Stomach (tissue), 4 donors: ENCODE measurements at regions not wholly inside any gene's neighbourhood (a gene's known extent, or its start where the extent isn't known, plus 50 kb on each side); places are given as distances from the start of the nearest gene placed in this dataset.

ENCODE experiments used
- CTCF ChIP-seq, 7 experiments: fragments of 450-650 bp in 4 of 7; fragments of 200-600 bp in 3 of 7; sonication (generic) in 3 of 7; IDR thresholded peaks; one replicate each; pipeline ENCODE4 v1.5.1; 2016 to 2019; ENCODE audit warnings: antibody characterized with exemption in 7 of 7, control low read depth in 2 of 7, mild to moderate bottlenecking in 1 of 7
- POLR2A ChIP-seq, 4 donors: fragments of 450-650 bp; IDR thresholded peaks; one replicate each; pipeline ENCODE4 v1.6.1; 2016; ENCODE audit warnings: antibody characterized with exemption in 4 of 4, control low read depth in 2 of 4, mild to moderate bottlenecking in 1 of 4, moderate library complexity in 1 of 4
- POLR2AphosphoS5 ChIP-seq, 3 donors: sonication (generic); formaldehyde crosslinking; IDR thresholded peaks; one replicate each; pipeline ENCODE4 v1.6.1; 2016; ENCODE audit warnings: antibody characterized with exemption in 3 of 3

DNA sequence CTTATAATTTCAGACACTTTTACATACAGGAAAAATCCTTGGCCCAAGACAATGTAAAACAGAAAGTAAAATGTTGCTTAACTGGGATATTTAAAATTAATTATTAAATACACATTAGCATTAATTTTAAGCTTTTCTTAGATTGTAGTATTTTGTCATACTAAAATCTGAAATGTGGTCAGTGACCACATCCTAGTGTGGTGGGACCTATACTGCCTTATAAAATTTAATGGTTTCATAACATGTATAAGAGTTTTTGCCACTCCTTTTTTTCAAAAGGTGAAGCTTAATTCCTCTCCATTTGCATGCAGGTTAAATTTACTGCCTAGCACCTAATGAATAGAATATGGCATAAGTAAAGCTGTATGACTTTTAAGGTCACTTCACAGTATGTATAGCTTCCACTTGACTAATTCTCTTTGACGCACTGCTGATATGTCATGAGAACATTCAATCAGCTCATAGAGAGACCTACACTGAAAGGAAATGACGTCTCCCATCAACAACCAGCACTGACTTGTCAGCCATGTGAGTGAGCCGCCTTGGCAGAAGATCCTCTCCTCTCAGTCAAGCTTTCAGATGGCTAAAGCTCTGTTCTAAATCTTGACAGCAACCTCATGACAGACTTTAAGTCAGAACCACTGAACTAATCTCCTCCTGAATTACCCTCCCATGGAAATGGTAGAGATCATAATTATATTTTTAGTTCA is 847.8 kb downstream of the SI start:
- no peak for TF ChIP-seq CTCF (IDR thresholded peaks at IDR 0.05)
- no peak for TF ChIP-seq POLR2A (IDR thresholded peaks at IDR 0.05)
- no peak for TF ChIP-seq POLR2AphosphoS5 (IDR thresholded peaks at IDR 0.05)
